NOMO-1 treated with DMSO at 0.1 percent for 48 hours (cell line): ENCODE measurements at regions not wholly inside any gene's neighbourhood (a gene's known extent, or its start where the extent isn't known, plus 50 kb on each side); places are given as distances from the start of the nearest gene placed in this dataset.
"Not testable (repeated sequence)": the region's sequence is repeated elsewhere in the genome, so short reads cannot be mapped to it uniquely, and the experiment has no call there.

ENCODE experiments used
- DNase-seq: peaks from one replicate; lab custom pipeline; 2025; ENCODE audit not compliant: unreplicated experiment; lab: John Stamatoyannopoulos, UW

GRCh38 chr7:35909870-35910357 lies 109.1 kb downstream of the SEPTIN7 start:
- DNase-seq, result no peak

GRCh38 chr7:35910621-35911020 lies 109.8 kb downstream of the SEPTIN7 start:
- DNase-seq, result not testable (repeated sequence)

- not testable (repeated sequence) for DNase-seq
Observed at GRCh38 chr7:35913350-35913749, 112.5 kb downstream of the SEPTIN7 start.

- not testable (repeated sequence) for DNase-seq
Observed at GRCh38 chr7:35914214-35914613, 113.4 kb downstream of the SEPTIN7 start.

GRCh38 chr7:35915247-35915955 lies 114.5 kb downstream of the SEPTIN7 start:
- peak; percentile 33 for DNase-seq

GRCh38 chr7:35918217-35918616 lies 117.4 kb downstream of the SEPTIN7 start:
- DNase-seq, result not testable (repeated sequence)

- DNase-seq, result peak; percentile 10
Observed at GRCh38 chr7:35919607-35920006, 118.8 kb downstream of the SEPTIN7 start.

GRCh38 chr7:35921338-35921737 lies 120.5 kb downstream of the SEPTIN7 start:
- DNase-seq, result not testable (repeated sequence)

- not testable (repeated sequence) for DNase-seq
Observed at GRCh38 chr7:35924668-35925067, 123.8 kb downstream of the SEPTIN7 start.

- DNase-seq, result not testable (repeated sequence)
Observed at GRCh38 chr7:35926966-35927365, 126.1 kb downstream of the SEPTIN7 start.

- peak; percentile 5 for DNase-seq
Observed at GRCh38 chr7:35931134-35931533, 130.3 kb downstream of the SEPTIN7 start.

- not testable (repeated sequence) for DNase-seq
Observed at GRCh38 chr7:35931551-35931950, 130.7 kb downstream of the SEPTIN7 start.

GRCh38 chr7:35940695-35941094 lies 139.8 kb downstream of the SEPTIN7 start:
- not testable (repeated sequence) for DNase-seq

GRCh38 chr7:35945621-35946020 lies 144.8 kb downstream of the SEPTIN7 start:
- not testable (repeated sequence) for DNase-seq

- not testable (repeated sequence) for DNase-seq
Observed at GRCh38 chr7:35955735-35956134, 154.9 kb downstream of the SEPTIN7 start.

- not testable (repeated sequence) for DNase-seq
Observed at GRCh38 chr7:35956988-35957387, 156.1 kb downstream of the SEPTIN7 start.

- DNase-seq, result not testable (repeated sequence)
Observed at GRCh38 chr7:35961260-35961659, 160.4 kb downstream of the SEPTIN7 start.

- DNase-seq, result not testable (repeated sequence)
Observed at GRCh38 chr7:35962607-35963006, 161.8 kb downstream of the SEPTIN7 start.

GRCh38 chr7:35967366-35968139 lies 166.7 kb downstream of the SEPTIN7 start:
- DNase-seq, result no peak

GRCh38 chr7:35968140-35968940 lies 167.5 kb downstream of the SEPTIN7 start:
- no peak for DNase-seq

GRCh38 chr7:35969066-35969465 lies 168.2 kb downstream of the SEPTIN7 start:
- DNase-seq, result no peak
